GM19351 (cell line): ENCODE measurements at regions not wholly inside any gene's neighbourhood (a gene's known extent, or its start where the extent isn't known, plus 50 kb on each side); places are given as distances from the start of the nearest gene placed in this dataset.
"Not testable (repeated sequence)": the region's sequence is repeated elsewhere in the genome, so short reads cannot be mapped to it uniquely, and the experiment has no call there.

ENCODE experiments used
- ATAC-seq: cut with Tn5 transposase; IDR thresholded peaks from one replicate; pipeline ENCODE4 v1.9.1; 2021; ENCODE audit warnings: mild to moderate bottlenecking, moderate library complexity; ENCODE audit not compliant: unreplicated experiment

- ATAC-seq = no peak
These were observed 593.7 kb upstream of the LUZP2 start for GRCh38 chr11:23903044-23903704.

- ATAC-seq = no peak
These were observed 577.4 kb upstream of the LUZP2 start for GRCh38 chr11:23919455-23919854.

- ATAC-seq = no peak
These were observed 573.5 kb upstream of the LUZP2 start for GRCh38 chr11:23923357-23923756.

GRCh38 chr11:23924226-23924625 is 572.6 kb upstream of the LUZP2 start:
- no peak for ATAC-seq

GRCh38 chr11:23931443-23931842 is 565.4 kb upstream of the LUZP2 start:
- no peak for ATAC-seq

- ATAC-seq = no peak
These were observed 564.4 kb upstream of the LUZP2 start for GRCh38 chr11:23932485-23932898.

GRCh38 chr11:23933721-23934120 is 563.1 kb upstream of the LUZP2 start:
- no peak for ATAC-seq

GRCh38 chr11:23934671-23935270 is 562.1 kb upstream of the LUZP2 start:
- not testable (repeated sequence) for ATAC-seq

- ATAC-seq = not testable (repeated sequence)
These were observed 554.6 kb upstream of the LUZP2 start for GRCh38 chr11:23942117-23942815.

- ATAC-seq = no peak
These were observed 551.9 kb upstream of the LUZP2 start for GRCh38 chr11:23944923-23945322.

- ATAC-seq = no peak
These were observed 549.0 kb upstream of the LUZP2 start for GRCh38 chr11:23947883-23948282.

GRCh38 chr11:23948851-23949250 is 548.0 kb upstream of the LUZP2 start:
- no peak for ATAC-seq

- ATAC-seq = no peak
These were observed 542.7 kb upstream of the LUZP2 start for GRCh38 chr11:23953951-23954710.

- ATAC-seq = no peak
These were observed 542.1 kb upstream of the LUZP2 start for GRCh38 chr11:23954730-23955129.

GRCh38 chr11:23956586-23956985 is 540.3 kb upstream of the LUZP2 start:
- ATAC-seq = no peak

- ATAC-seq = no peak
These were observed 539.5 kb upstream of the LUZP2 start for GRCh38 chr11:23957314-23957713.

GRCh38 chr11:23959462-23959861 is 537.4 kb upstream of the LUZP2 start:
- no peak for ATAC-seq

GRCh38 chr11:23961503-23962338 is 535.1 kb upstream of the LUZP2 start:
- ATAC-seq = no peak

- no peak for ATAC-seq
These were observed 523.6 kb upstream of the LUZP2 start for GRCh38 chr11:23973244-23973643.

GRCh38 chr11:23974051-23974450 is 522.8 kb upstream of the LUZP2 start:
- ATAC-seq = no peak

GRCh38 chr11:23974601-23975000 is 522.3 kb upstream of the LUZP2 start:
- ATAC-seq = no peak
